H1 (cell line): ENCODE measurements at regions not wholly inside any gene's neighbourhood (a gene's known extent, or its start where the extent isn't known, plus 50 kb on each side); places are given as distances from the start of the nearest gene placed in this dataset.

Source experiments
- BCL11A ChIP-seq, 2 experiments: IDR thresholded peaks; one replicate each; pipeline ENCODE4 v1.6.1; 2011; ENCODE audit warnings: low read depth in 2 of 2, low read length in 2 of 2, mild to moderate bottlenecking in 2 of 2
- TF ChIP-seq, protein P1 (sequence below): IDR thresholded peaks from 2 replicates; pipeline ENCODE4 v1.6.1; 2011; ENCODE audit warnings: low read length, improper control_type of control experiment

- TF ChIP-seq, protein P1, sequence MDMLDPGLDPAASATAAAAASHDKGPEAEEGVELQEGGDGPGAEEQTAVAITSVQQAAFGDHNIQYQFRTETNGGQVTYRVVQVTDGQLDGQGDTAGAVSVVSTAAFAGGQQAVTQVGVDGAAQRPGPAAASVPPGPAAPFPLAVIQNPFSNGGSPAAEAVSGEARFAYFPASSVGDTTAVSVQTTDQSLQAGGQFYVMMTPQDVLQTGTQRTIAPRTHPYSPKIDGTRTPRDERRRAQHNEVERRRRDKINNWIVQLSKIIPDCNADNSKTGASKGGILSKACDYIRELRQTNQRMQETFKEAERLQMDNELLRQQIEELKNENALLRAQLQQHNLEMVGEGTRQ = no peak
- TF ChIP-seq BCL11A (IDR thresholded peaks at IDR 0.05; ENCODE audit: low read depth in 2 of 2, low read length in 2 of 2) = no peak
These were observed 80.3 kb upstream of the ZNF281 start (continued) for GRCh38 chr1:200490183-200490582.
